ENCODE measurements at regions not wholly inside any gene's neighbourhood (a gene's known extent, or its start where the extent isn't known, plus 50 kb on each side); places are given as distances from the start of the nearest gene placed in this dataset.

GRCh38 chr18:22567794-22568193 is 150.1 kb upstream of the CTAGE1 start:
- peaks cover 12% of the 10 kb centered on the region for H3K27me3 ChIP-seq (ENCODE audit: control insufficient read depth, insufficient read depth, low read length)
- no peaks in the 10 kb centered on the region for H3K36me3 ChIP-seq (ENCODE audit: control insufficient read depth, insufficient read depth, low read length)
- no peak for DNase-seq (ENCODE audit: low read depth)
- H3K4me3 ChIP-seq (ENCODE audit: low read depth, low read length) = no peak overlapping the region
- no peak for TF ChIP-seq CTCF (IDR thresholded peaks at IDR 0.05; ENCODE audit: insufficient read depth, low read depth, low read length)
- POLR2A ChIA-PET = interaction anchor here (0.6 kb wide), 1 partner anchor 127 kb away, joined by 3 read pairs; no protein-coding TSS in a partner anchor
- CTCF ChIA-PET = no interaction called here

GRCh38 chr18:22570492-22570891 is 152.8 kb upstream of the CTAGE1 start:
- TF ChIP-seq CTCF (IDR thresholded peaks at IDR 0.05; ENCODE audit: insufficient read depth, low read depth, low read length) = no peak
- Histone ChIP-seq H3K36me3 (ENCODE audit: control insufficient read depth, insufficient read depth, low read length) (no peaks in the 10 kb centered on the region), H3K27me3 (ENCODE audit: control insufficient read depth, insufficient read depth, low read length) (peaks cover 12% of the 10 kb centered on the region), H3K4me3 (ENCODE audit: low read depth, low read length) (no peak overlapping the region)
- ChIA-PET POLR2A (no interaction called here), CTCF (interaction anchor here (1.1 kb wide), 1 partner anchor 248 kb away, joined by 3 read pairs; no protein-coding TSS in a partner anchor)
- DNase-seq (ENCODE audit: low read depth) = no peak

- ChIA-PET CTCF (no interaction called here), POLR2A (no interaction called here)
- no peak overlapping the region for H3K4me3 ChIP-seq (ENCODE audit: low read depth, low read length)
- H3K36me3 ChIP-seq (ENCODE audit: control insufficient read depth, insufficient read depth, low read length) = no peaks in the 10 kb centered on the region
- no peak for TF ChIP-seq CTCF (IDR thresholded peaks at IDR 0.05; ENCODE audit: insufficient read depth, low read depth, low read length)
- DNase-seq (ENCODE audit: low read depth) = no peak
- H3K27me3 ChIP-seq (ENCODE audit: control insufficient read depth, insufficient read depth, low read length) = peaks cover 9% of the 10 kb centered on the region
Measured at GRCh38 chr18:22572341-22572740, 154.6 kb upstream of the CTAGE1 start.

- TF ChIP-seq CTCF (IDR thresholded peaks at IDR 0.05; ENCODE audit: insufficient read depth, low read depth, low read length) = no peak
- Histone ChIP-seq H3K36me3 (ENCODE audit: control insufficient read depth, insufficient read depth, low read length) (no peaks in the 10 kb centered on the region), H3K27me3 (ENCODE audit: control insufficient read depth, insufficient read depth, low read length) (peaks cover 2% of the 10 kb centered on the region; the same call in 1 of the 2 replicates), H3K4me3 (ENCODE audit: low read depth, low read length) (no peak overlapping the region)
- ChIA-PET POLR2A (no interaction called here), CTCF (no interaction called here)
- no peak for DNase-seq (ENCODE audit: low read depth)
Measured at GRCh38 chr18:22579271-22579670, 161.6 kb upstream of the CTAGE1 start.

- Histone ChIP-seq H3K36me3 (ENCODE audit: control insufficient read depth, insufficient read depth, low read length) (no peaks in the 10 kb centered on the region), H3K27me3 (ENCODE audit: control insufficient read depth, insufficient read depth, low read length) (peaks cover 8% of the 10 kb centered on the region; the same call in 1 of the 2 replicates), H3K4me3 (ENCODE audit: low read depth, low read length) (no peak overlapping the region)
- TF ChIP-seq CTCF (IDR thresholded peaks at IDR 0.05; ENCODE audit: insufficient read depth, low read depth, low read length) = no peak
- DNase-seq (ENCODE audit: low read depth) = no peak
- POLR2A ChIA-PET = no interaction called here
- CTCF ChIA-PET = no interaction called here
Measured at GRCh38 chr18:22585333-22585732, 167.6 kb upstream of the CTAGE1 start.
